BE2C (cell line): ENCODE measurements at regions not wholly inside any gene's neighbourhood (a gene's known extent, or its start where the extent isn't known, plus 50 kb on each side); places are given as distances from the start of the nearest gene placed in this dataset.

ENCODE experiments used
- DNase-seq: peaks from one replicate; pipeline ENCODE4 v3.0.0-alpha.2; 2020
- H3K27me3 ChIP-seq: fragments of 250-450 bp; sonication (Bioruptor Pico); 2 replicates; pipeline ENCODE4 v1.5.1; 2020; ENCODE audit warnings: mild to moderate bottlenecking
- H3K36me3 ChIP-seq: fragments of 250-450 bp; sonication (Bioruptor Pico); 2 replicates; pipeline ENCODE4 v1.5.1; 2020; ENCODE audit warnings: mild to moderate bottlenecking
- H3K4me1 ChIP-seq: fragments of 250-450 bp; sonication (Bioruptor Pico); 2 replicates; pipeline ENCODE4 v1.5.1; 2020
- H3K4me3 ChIP-seq: 2 replicates; pipeline ENCODE4 v1.5.1; 2011; ENCODE audit warnings: low read depth, low read length
- H3K9me3 ChIP-seq: fragments of 250-450 bp; sonication (Bioruptor Pico); 2 replicates; pipeline ENCODE4 v1.5.1; 2020
- TF ChIP-seq, protein P1 (sequence below): IDR thresholded peaks from 2 replicates; pipeline ENCODE4 v1.5.1; 2012; ENCODE audit warnings: mild to moderate bottlenecking, low read depth, low read length

DNA sequence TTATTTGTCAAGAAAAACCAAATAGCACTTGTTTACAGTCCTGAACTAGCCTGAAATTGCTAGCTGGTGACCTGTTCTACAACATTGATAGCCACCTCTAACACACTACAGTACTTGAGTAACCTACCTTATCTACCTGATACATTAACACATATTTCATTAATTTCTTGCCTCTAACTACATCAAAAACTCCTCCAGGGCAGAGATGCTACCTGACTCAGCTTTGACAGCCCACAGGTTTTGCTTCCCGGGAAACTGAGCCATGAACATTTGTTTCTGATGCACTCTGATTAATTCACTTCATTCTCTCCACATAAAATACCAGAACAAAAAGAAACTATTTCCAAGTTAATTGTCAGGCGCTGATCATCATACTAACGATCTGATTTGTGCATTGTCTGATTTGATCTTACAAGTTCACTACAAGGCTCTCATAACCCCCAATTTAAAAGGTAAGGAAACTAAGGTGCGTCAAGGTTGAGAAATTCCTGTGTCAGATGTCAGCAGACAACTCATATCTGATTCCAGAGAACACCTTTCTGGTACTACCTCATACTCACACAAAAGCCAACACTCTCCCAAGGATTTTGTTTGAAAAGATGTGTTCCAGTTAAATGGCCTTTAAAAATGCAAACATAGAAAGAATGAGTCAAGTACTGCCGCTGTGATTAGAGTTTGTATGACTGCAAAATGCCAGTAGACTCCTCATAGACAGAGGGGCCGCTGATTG, 768.7 kb downstream of the BCL11B start:
- Histone ChIP-seq H3K4me1 (no peaks in the 10 kb centered on the region), H3K27me3 (no peaks in the 10 kb centered on the region)
- DNase-seq, result no peak

DNA sequence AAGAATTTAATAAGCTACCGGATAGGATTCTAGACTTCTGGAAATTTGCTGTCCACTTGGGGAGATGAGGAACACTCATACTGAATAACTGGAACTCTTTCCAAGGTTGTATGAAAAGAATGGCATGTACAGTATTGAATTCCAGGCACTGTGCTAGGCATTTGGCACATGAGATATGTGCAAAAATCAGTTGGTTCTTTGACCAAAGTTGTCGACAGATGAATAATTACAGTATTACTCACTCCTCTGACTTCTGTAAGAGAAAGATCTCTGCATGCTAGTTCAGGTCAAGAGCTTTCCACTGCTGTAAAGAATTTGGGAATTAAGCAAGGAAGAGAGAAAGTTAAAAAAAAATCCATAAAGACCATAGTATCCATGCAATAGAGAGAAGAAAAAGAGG, 764.7 kb downstream of the BCL11B start:
- H3K4me3 ChIP-seq, result no peak overlapping the region
- no peaks in the 10 kb centered on the region for H3K27me3 ChIP-seq
- DNase-seq, result no peak
- H3K9me3 ChIP-seq, result no peaks in the 10 kb centered on the region
- no peaks in the 10 kb centered on the region for H3K36me3 ChIP-seq
- TF ChIP-seq, protein P1, sequence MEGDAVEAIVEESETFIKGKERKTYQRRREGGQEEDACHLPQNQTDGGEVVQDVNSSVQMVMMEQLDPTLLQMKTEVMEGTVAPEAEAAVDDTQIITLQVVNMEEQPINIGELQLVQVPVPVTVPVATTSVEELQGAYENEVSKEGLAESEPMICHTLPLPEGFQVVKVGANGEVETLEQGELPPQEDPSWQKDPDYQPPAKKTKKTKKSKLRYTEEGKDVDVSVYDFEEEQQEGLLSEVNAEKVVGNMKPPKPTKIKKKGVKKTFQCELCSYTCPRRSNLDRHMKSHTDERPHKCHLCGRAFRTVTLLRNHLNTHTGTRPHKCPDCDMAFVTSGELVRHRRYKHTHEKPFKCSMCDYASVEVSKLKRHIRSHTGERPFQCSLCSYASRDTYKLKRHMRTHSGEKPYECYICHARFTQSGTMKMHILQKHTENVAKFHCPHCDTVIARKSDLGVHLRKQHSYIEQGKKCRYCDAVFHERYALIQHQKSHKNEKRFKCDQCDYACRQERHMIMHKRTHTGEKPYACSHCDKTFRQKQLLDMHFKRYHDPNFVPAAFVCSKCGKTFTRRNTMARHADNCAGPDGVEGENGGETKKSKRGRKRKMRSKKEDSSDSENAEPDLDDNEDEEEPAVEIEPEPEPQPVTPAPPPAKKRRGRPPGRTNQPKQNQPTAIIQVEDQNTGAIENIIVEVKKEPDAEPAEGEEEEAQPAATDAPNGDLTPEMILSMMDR, result no peak
- H3K4me1 ChIP-seq, result no peaks in the 10 kb centered on the region

More for the DNA sequence above, 768.7 kb downstream of the BCL11B start:
- H3K9me3 ChIP-seq, result no peaks in the 10 kb centered on the region
- TF ChIP-seq, protein P1, result no peak
- H3K4me3 ChIP-seq, result no peak overlapping the region
- H3K36me3 ChIP-seq, result no peaks in the 10 kb centered on the region

DNA sequence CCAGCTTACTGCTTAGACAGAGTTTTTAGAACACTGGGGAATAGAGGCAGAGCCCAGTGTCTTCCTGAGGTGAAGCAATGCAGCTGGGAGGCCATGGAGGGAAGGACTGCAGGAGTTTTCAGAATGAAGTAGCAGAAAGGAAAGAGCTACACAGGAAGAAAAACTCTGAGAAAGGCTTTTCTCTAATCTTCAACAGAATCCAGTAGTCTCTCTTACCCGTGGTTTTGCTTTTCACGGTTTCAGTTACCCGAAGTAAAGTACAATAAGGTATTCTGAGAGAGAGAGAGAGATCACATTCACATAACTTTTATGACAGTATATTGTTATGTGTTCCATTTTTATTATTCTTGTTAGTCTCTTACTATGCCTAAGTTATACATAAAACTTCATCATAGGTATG, 761.6 kb downstream of the BCL11B start:
- no peaks in the 10 kb centered on the region for H3K36me3 ChIP-seq

DNA sequence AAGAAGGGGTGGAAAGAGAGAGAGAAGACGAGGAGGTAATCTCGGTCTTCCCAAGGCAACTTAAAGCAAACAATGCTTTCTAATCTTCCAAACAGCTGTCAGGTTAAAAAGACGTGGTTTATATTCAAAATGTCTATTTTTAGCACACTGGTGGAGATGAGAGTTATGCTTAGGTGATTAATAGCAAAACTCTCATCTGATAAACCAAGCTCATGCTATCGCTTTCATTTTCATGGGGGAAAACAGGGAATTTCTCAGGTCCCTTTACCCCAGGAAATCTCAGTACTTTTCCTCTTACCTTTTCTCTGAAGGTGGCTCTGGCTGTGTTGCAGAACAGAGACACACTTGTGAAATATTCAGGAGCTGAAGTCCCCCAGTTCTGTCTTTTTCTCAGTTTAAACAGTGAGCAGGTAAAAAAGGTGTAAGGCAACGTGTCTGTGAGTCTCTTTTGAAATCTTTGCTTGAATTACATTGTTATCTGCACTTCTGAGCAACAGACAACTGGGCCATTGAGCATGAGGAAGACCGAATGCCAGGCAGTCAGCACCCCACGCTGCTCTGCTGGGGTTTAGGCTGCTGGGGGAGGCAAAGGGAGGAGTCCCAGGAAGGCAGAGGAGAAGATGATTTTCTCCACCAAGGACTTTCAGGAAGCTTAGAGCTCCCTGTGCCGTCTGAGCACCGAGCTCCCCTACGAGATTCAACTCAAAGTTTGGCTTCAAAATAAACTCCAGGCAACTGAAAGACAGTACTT, 759.3 kb downstream of the BCL11B start:
- Histone ChIP-seq H3K36me3 (no peaks in the 10 kb centered on the region), H3K4me1 (no peaks in the 10 kb centered on the region), H3K27me3 (no peaks in the 10 kb centered on the region), H3K9me3 (no peaks in the 10 kb centered on the region; the same call in 1 of the 2 replicates), H3K4me3 (no peak overlapping the region)
- DNase-seq, result no peak
- TF ChIP-seq, protein P1, result no peak

More for the DNA sequence above, 761.6 kb downstream of the BCL11B start:
- TF ChIP-seq, protein P1, result no peak
- no peaks in the 10 kb centered on the region for H3K9me3 ChIP-seq
- H3K4me1 ChIP-seq, result no peaks in the 10 kb centered on the region
- DNase-seq, result no peak
- no peak overlapping the region for H3K4me3 ChIP-seq
- no peaks in the 10 kb centered on the region for H3K27me3 ChIP-seq

DNA sequence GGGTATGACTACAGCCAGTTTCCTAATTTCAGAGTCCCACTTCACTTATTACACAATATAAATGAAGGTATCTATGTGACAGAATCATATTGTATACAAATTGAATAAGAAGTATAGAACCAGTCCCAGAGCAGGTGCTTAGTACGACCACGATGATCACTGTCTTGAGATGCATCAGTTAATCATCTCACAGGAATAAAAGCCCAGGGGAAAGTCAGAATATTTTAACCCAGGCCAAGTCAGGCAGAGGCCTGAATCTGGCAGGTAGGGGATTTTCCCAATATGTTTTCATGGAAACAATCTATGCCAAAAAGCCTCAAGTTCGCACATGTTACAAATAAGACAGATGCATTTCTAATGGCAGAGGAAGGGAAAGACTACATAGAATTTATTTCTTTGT, 758.4 kb downstream of the BCL11B start:
- Histone ChIP-seq H3K4me1 (no peaks in the 10 kb centered on the region), H3K9me3 (no peaks in the 10 kb centered on the region; the same call in 1 of the 2 replicates), H3K4me3 (no peak overlapping the region), H3K27me3 (no peaks in the 10 kb centered on the region), H3K36me3 (no peaks in the 10 kb centered on the region)
- TF ChIP-seq, protein P1, result no peak
- DNase-seq, result no peak

DNA sequence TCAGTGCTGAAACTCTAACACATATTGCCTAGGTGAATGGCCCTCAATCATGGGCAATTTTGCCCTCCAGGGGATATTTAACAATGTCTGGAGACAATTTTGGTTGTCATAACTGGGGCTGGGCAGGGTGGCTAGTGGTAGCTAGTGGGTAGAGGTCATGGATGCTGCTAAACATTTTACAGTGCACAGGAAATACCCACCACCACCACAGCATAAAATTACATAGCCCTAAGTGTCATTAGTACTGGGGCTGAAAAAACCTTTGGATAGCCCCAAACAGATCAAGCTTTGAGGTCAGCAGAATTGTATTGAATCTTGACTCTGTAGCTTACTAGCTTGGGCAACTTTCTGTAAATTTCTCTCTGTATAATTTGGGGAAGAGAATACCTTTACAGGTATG, 758.0 kb downstream of the BCL11B start:
- no peak overlapping the region for H3K4me3 ChIP-seq
- H3K27me3 ChIP-seq, result no peaks in the 10 kb centered on the region
- TF ChIP-seq, protein P1, result no peak
- H3K4me1 ChIP-seq, result no peaks in the 10 kb centered on the region
- DNase-seq, result no peak
- H3K9me3 ChIP-seq, result no peaks in the 10 kb centered on the region; the same call in 1 of the 2 replicates
- no peaks in the 10 kb centered on the region for H3K36me3 ChIP-seq
